ENCODE measurements at regions not wholly inside any gene's neighbourhood (a gene's known extent, or its start where the extent isn't known, plus 50 kb on each side); places are given as distances from the start of the nearest gene placed in this dataset.

GRCh38 chr15:35679186-35679585 lies 133.2 kb upstream of the DPH6 start:
- no peak for TF ChIP-seq CTCF (conservative IDR thresholded peaks at IDR 0.05)
- TF ChIP-seq EZH2 (IDR thresholded peaks at IDR 0.05; ENCODE audit: low read depth): no peak

All from PC-9 (cell line).